Fibroblast of lung (primary cell): ENCODE measurements at regions not wholly inside any gene's neighbourhood (a gene's known extent, or its start where the extent isn't known, plus 50 kb on each side); places are given as distances from the start of the nearest gene placed in this dataset.

Experiments
- EZH2 ChIP-seq: IDR thresholded peaks from 2 replicates; pipeline ENCODE4 v1.5.1; 2012; ENCODE audit warnings: low read length, control low read depth, mild to moderate bottlenecking; ENCODE audit errors: missing control alignments
- TF ChIP-seq, protein P1 (sequence below), 2 donors: IDR thresholded peaks in 1 of 2; conservative IDR thresholded peaks in 1 of 2; 1 replicate in 1 of 2; 2 replicates in 1 of 2; pipeline ENCODE4 v1.5.1; 2011 to 2012; ENCODE audit warnings: low read length in 2 of 2, control low read depth in 1 of 2, inconsistent platforms in 1 of 2, low read depth in 1 of 2, mild to moderate bottlenecking in 1 of 2

- no peak for TF ChIP-seq EZH2
- TF ChIP-seq, protein P1, sequence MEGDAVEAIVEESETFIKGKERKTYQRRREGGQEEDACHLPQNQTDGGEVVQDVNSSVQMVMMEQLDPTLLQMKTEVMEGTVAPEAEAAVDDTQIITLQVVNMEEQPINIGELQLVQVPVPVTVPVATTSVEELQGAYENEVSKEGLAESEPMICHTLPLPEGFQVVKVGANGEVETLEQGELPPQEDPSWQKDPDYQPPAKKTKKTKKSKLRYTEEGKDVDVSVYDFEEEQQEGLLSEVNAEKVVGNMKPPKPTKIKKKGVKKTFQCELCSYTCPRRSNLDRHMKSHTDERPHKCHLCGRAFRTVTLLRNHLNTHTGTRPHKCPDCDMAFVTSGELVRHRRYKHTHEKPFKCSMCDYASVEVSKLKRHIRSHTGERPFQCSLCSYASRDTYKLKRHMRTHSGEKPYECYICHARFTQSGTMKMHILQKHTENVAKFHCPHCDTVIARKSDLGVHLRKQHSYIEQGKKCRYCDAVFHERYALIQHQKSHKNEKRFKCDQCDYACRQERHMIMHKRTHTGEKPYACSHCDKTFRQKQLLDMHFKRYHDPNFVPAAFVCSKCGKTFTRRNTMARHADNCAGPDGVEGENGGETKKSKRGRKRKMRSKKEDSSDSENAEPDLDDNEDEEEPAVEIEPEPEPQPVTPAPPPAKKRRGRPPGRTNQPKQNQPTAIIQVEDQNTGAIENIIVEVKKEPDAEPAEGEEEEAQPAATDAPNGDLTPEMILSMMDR (conservative IDR thresholded peaks at IDR 0.05 in 1 of 2, IDR thresholded peaks at IDR 0.05 in 1 of 2; ENCODE audit: low read depth in 1 of 2, low read length in 2 of 2), result no peak
Measured at GRCh38 chr14:89572596-89573398, 155.8 kb upstream of the FOXN3 start.
